GM23248 (cell line): ENCODE measurements at regions not wholly inside any gene's neighbourhood (a gene's known extent, or its start where the extent isn't known, plus 50 kb on each side); places are given as distances from the start of the nearest gene placed in this dataset.

Experiments
- DNase-seq: peaks from one replicate; pipeline ENCODE4 v3.0.0-alpha.2; 2015
- H2AFZ ChIP-seq: fragments of 200-600 bp; sonication (generic); 2 replicates; pipeline ENCODE4 v1.6.1; 2016; ENCODE audit warnings: antibody characterized with exemption
- H3F3A ChIP-seq: fragments of 200-600 bp; sonication (generic); 2 replicates; pipeline ENCODE4 v1.6.1; 2016; ENCODE audit warnings: mild to moderate bottlenecking, antibody characterized with exemption, mixed run types; ENCODE audit not compliant: insufficient read depth
- H3K27ac ChIP-seq: fragments of 200-600 bp; sonication (generic); 2 replicates; pipeline ENCODE4 v1.5.1; 2016; ENCODE audit warnings: mild to moderate bottlenecking
- H3K27me3 ChIP-seq: fragments of 200-600 bp; sonication (generic); replicated peaks from 2 replicates; pipeline ENCODE4 v1.6.1; 2016; ENCODE audit warnings: mild to moderate bottlenecking; ENCODE audit not compliant: insufficient read depth
- H3K36me3 ChIP-seq: fragments of 200-600 bp; sonication (generic); 2 replicates; pipeline ENCODE4 v1.6.1; 2016; ENCODE audit warnings: low read depth, mild to moderate bottlenecking
- H3K4me1 ChIP-seq: fragments of 200-600 bp; sonication (generic); 2 replicates; pipeline ENCODE4 v1.6.1; 2016; ENCODE audit warnings: mild to moderate bottlenecking; ENCODE audit not compliant: insufficient read depth
- H3K4me2 ChIP-seq: fragments of 200-600 bp; sonication (generic); one replicate; pipeline ENCODE4 v1.6.1; 2016; ENCODE audit warnings: mild to moderate bottlenecking; ENCODE audit not compliant: unreplicated experiment
- H3K4me3 ChIP-seq: fragments of 200-600 bp; sonication (generic); 2 replicates; pipeline ENCODE4 v1.5.1; 2016; ENCODE audit warnings: mild to moderate bottlenecking
- H3K79me2 ChIP-seq: fragments of 200-600 bp; sonication (generic); 2 replicates; pipeline ENCODE4 v1.6.1; 2016; ENCODE audit warnings: mild to moderate bottlenecking; ENCODE audit not compliant: insufficient read depth
- H3K9ac ChIP-seq: fragments of 200-600 bp; sonication (generic); 2 replicates; pipeline ENCODE4 v1.6.1; 2016; ENCODE audit warnings: mild to moderate bottlenecking
- H3K9me2 ChIP-seq: fragments of 200-600 bp; sonication (generic); 2 replicates; pipeline ENCODE4 v1.6.1; 2016; ENCODE audit warnings: mixed run types, mild to moderate bottlenecking, moderate library complexity; ENCODE audit not compliant: insufficient read depth
- H3K9me3 ChIP-seq: fragments of 200-600 bp; sonication (generic); one replicate; pipeline ENCODE4 v1.6.1; 2017; ENCODE audit warnings: low read depth
- H4K20me1 ChIP-seq: fragments of 200-600 bp; sonication (generic); 2 replicates; pipeline ENCODE4 v1.6.0; 2016; ENCODE audit not compliant: insufficient read depth
- EZH2 ChIP-seq: fragments of 200-600 bp; sonication (generic); IDR thresholded peaks from 2 replicates; pipeline ENCODE4 v1.6.1; 2018; ENCODE audit warnings: antibody characterized with exemption, mild to moderate bottlenecking; ENCODE audit not compliant: insufficient read depth, poor library complexity, severe bottlenecking
- EZH2phosphoT487 ChIP-seq: fragments of 200-600 bp; sonication (generic); IDR thresholded peaks from 2 replicates; pipeline ENCODE4 v1.6.1; 2018; ENCODE audit warnings: antibody characterized with exemption, moderate library complexity, mild to moderate bottlenecking, low read depth; ENCODE audit not compliant: insufficient read depth
- WGBS, 2 experiments: methylation state at CpG; one replicate each; pipeline ENCODE4 v1.1.6; 2015 to 2017; ENCODE audit warnings: low lambda C conversion rate in 2 of 2, low coverage in 1 of 2; ENCODE audit errors: missing lambda C conversion rate in 2 of 2; 5-methylcytosine and 5-hydroxymethylcytosine counted together
- in situ Hi-C: fragments of 300-500 bp; cut with MboI; formaldehyde crosslinking; loops from 2 replicates; pipeline ENCODE4 v1.15.0; 2020

- Histone ChIP-seq H3K79me2 (no peaks in the 10 kb centered on the region), H3K4me3 (no peak overlapping the region), H4K20me1 (no peaks in the 10 kb centered on the region), H3F3A (no peaks in the 10 kb centered on the region), H3K4me1 (peaks cover 16% of the 10 kb centered on the region; the same call in 1 of the 2 replicates), H3K9me2 (no peaks in the 10 kb centered on the region), H2AFZ (no peak overlapping the region), H3K27me3 (no peaks in the 10 kb centered on the region), H3K4me2 (no peak overlapping the region), H3K9me3 (no peaks in the 10 kb centered on the region), H3K27ac (no peak overlapping the region), H3K9ac (no peak overlapping the region), H3K36me3 (no peaks in the 10 kb centered on the region)
- TF ChIP-seq EZH2, result no peak
- TF ChIP-seq EZH2phosphoT487, result no peak
- in situ Hi-C loops, result loop anchor here (10.0 kb wide), 1 partner anchor 123 kb away; no protein-coding TSS in a partner anchor
- 81 to 85% methylated on average over 1 of the region's 1 CpG for WGBS, 2 experiments
- no peak for DNase-seq
Measured at GRCh38 chr2:223107825-223108224, 55.8 kb downstream of the KCNE4 start.

GRCh38 chr2:223108351-223109050, 56.5 kb downstream of the KCNE4 start:
- Histone ChIP-seq H3K4me3 (no peak overlapping the region), H3K4me2 (no peak overlapping the region), H4K20me1 (no peaks in the 10 kb centered on the region), H3K27me3 (no peaks in the 10 kb centered on the region), H3K36me3 (no peaks in the 10 kb centered on the region), H3K27ac (peak overlapping the region; percentile 28; the same call in 1 of the 2 replicates), H3K4me1 (peaks cover 16% of the 10 kb centered on the region; the same call in 1 of the 2 replicates), H3K79me2 (no peaks in the 10 kb centered on the region), H3K9me2 (no peaks in the 10 kb centered on the region), H3K9me3 (no peaks in the 10 kb centered on the region), H3F3A (no peaks in the 10 kb centered on the region), H3K9ac (no peak overlapping the region), H2AFZ (no peak overlapping the region)
- peak; percentile 60 for DNase-seq
- in situ Hi-C loops, result loop anchor here (10.0 kb wide), 1 partner anchor 124 kb away; no protein-coding TSS in a partner anchor
- TF ChIP-seq EZH2phosphoT487, result no peak
- TF ChIP-seq EZH2, result no peak
- WGBS, 2 experiments, result 31 to 35% methylated on average over 5 of the region's 5 CpGs

GRCh38 chr2:223109341-223109740, 57.4 kb downstream of the KCNE4 start:
- Histone ChIP-seq H3K4me1 (peaks cover 16% of the 10 kb centered on the region; the same call in 1 of the 2 replicates), H3K9ac (no peak overlapping the region), H3K27ac (peak overlapping the region; percentile 28), H3K9me3 (no peaks in the 10 kb centered on the region), H3K79me2 (no peaks in the 10 kb centered on the region), H3F3A (no peaks in the 10 kb centered on the region), H2AFZ (no peak overlapping the region), H3K4me3 (no peak overlapping the region), H4K20me1 (no peaks in the 10 kb centered on the region), H3K4me2 (peak overlapping the region; percentile 5), H3K27me3 (no peaks in the 10 kb centered on the region), H3K36me3 (no peaks in the 10 kb centered on the region), H3K9me2 (no peaks in the 10 kb centered on the region)
- 34 to 37% methylated on average over 3 of the region's 3 CpGs for WGBS, 2 experiments
- peak; percentile 43 for DNase-seq
- in situ Hi-C loops, result loop anchor here (10.0 kb wide), 1 partner anchor 125 kb away; no protein-coding TSS in a partner anchor
- no peak for TF ChIP-seq EZH2
- TF ChIP-seq EZH2phosphoT487, result no peak

- Histone ChIP-seq H4K20me1 (no peaks in the 10 kb centered on the region), H2AFZ (no peak overlapping the region), H3K4me1 (peaks cover 16% of the 10 kb centered on the region; the same call in 1 of the 2 replicates), H3K36me3 (no peaks in the 10 kb centered on the region), H3K9ac (no peak overlapping the region), H3K9me3 (no peaks in the 10 kb centered on the region), H3K27me3 (no peaks in the 10 kb centered on the region), H3K4me2 (no peak overlapping the region), H3K79me2 (no peaks in the 10 kb centered on the region), H3K4me3 (no peak overlapping the region), H3K27ac (no peak overlapping the region), H3F3A (no peaks in the 10 kb centered on the region), H3K9me2 (no peaks in the 10 kb centered on the region)
- TF ChIP-seq EZH2, result no peak
- TF ChIP-seq EZH2phosphoT487, result no peak
- DNase-seq, result peak; percentile 49
- in situ Hi-C loops, result no loop called here
Measured at GRCh38 chr2:223113161-223113560, 61.2 kb downstream of the KCNE4 start.

GRCh38 chr2:223114170-223114569, 62.2 kb downstream of the KCNE4 start:
- Histone ChIP-seq H3K27me3 (no peaks in the 10 kb centered on the region), H3F3A (no peaks in the 10 kb centered on the region), H3K36me3 (no peaks in the 10 kb centered on the region), H3K9ac (no peak overlapping the region), H2AFZ (no peak overlapping the region), H3K4me3 (no peak overlapping the region), H4K20me1 (no peaks in the 10 kb centered on the region), H3K4me1 (peaks cover 11% of the 10 kb centered on the region; the same call in 1 of the 2 replicates), H3K9me3 (no peaks in the 10 kb centered on the region), H3K79me2 (no peaks in the 10 kb centered on the region), H3K27ac (no peak overlapping the region), H3K9me2 (no peaks in the 10 kb centered on the region), H3K4me2 (no peak overlapping the region)
- 94 to 98% methylated on average over 3 of the region's 3 CpGs for WGBS, 2 experiments
- no peak for DNase-seq
- TF ChIP-seq EZH2 (no peak), EZH2phosphoT487 (no peak)
- in situ Hi-C loops, result no loop called here
